SH-SY5Y (cell line): ENCODE measurements at regions not wholly inside any gene's neighbourhood (a gene's known extent, or its start where the extent isn't known, plus 50 kb on each side); places are given as distances from the start of the nearest gene placed in this dataset.

ENCODE experiments used
- GATA2 ChIP-seq: IDR thresholded peaks from 2 replicates; pipeline ENCODE4 v1.6.1; 2011; ENCODE audit warnings: mild to moderate bottlenecking, low read depth, low read length
- GATA3 ChIP-seq: IDR thresholded peaks from 2 replicates; pipeline ENCODE4 v1.6.1; 2011; ENCODE audit warnings: low read depth, mild to moderate bottlenecking, low read length, moderate library complexity

DNA sequence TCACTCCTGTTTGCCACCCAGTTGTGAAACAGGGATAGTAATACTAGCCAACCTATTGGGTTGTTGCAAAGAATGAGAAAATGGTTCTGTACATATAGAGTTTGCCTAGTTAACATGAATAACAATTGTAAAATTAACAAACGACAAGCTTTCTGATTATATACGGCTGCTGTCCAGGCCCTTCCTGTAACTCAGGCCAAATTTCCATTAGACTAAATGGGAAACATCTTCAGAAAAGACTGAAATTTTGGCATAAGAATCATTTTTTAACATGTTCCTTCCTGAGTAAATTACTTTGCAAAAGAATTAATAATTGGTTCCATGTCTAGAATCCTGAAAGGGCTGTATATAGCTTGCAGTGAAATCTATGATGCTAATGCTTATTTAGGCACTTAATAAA is 117.7 kb upstream of the SATB2 start:
- no peak for TF ChIP-seq GATA2
- TF ChIP-seq GATA3: no peak
